ENCODE measurements at regions not wholly inside any gene's neighbourhood (a gene's known extent, or its start where the extent isn't known, plus 50 kb on each side); places are given as distances from the start of the nearest gene placed in this dataset.

DNA sequence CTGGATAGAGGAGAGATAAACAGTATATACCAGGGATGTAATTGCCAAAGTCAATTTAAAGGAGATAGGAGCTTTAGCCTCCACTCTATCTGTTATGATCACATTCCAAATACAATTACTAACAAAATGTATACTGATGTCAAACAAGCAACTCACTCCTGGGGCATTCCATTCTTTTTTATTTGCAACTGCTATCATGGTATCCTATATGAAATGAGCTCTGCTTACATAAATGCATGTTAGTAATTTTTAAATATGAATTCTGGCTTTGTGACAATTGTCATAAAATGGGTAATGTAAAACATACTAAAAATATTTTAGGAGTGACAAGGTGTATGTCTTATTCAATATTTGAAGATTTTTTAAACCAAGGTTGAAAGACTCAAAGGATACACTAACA lies 751.1 kb downstream of the HACE1 start:
- intact Hi-C loops (cut with micrococcal nuclease): no loop called here
- Mint-ChIP-seq H3K4me3 (no peak overlapping the region), H3K4me1 (ENCODE audit: low read depth) (no peaks in the 10 kb centered on the region), H3K36me3 (no peaks in the 10 kb centered on the region), H3K9me3 (no peaks in the 10 kb centered on the region), H3K27ac (no peak overlapping the region), H3K27me3 (no peaks in the 10 kb centered on the region)
- CTCF ChIA-PET: no interaction called here
- POLR2A ChIA-PET: no interaction called here
- DNase-seq: no peak

DNA sequence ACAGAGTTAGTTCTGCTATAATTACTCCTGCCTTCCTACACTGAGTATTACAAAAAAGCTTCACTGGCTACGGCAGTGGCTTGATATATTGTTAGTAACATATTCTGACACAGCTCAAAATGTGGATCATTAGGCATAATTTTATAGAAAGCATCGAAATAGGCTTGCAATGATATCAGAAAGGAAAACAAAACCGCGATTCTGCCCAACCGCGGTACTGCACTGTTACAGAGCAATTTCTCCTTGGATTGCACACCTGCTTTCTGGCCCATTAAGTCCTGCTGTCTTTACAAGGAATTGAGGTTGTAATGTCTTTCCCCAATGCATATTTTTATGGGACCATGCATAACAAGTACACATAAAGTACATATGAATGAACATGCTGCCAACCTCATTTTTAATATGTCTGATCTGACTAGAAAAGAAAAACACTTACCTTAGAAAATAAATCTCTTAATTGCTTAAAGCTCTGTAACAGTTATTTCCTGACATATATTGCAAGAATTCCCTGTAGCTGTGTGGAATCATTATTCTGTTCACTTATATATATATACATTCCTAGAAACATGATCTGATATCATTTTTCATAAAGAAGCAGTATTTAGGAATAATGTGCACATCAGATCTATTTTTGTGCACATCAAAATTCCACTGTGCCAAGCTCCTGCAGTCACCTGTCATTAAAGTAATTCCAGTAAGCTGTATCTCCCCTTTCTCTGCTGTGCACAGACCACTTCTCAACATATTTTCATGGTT lies 763.9 kb downstream of the HACE1 start:
- POLR2A ChIA-PET: no interaction called here
- Mint-ChIP-seq H3K27ac (no peak overlapping the region), H3K9me3 (peaks cover 4% of the 10 kb centered on the region), H3K27me3 (no peaks in the 10 kb centered on the region), H3K36me3 (no peaks in the 10 kb centered on the region), H3K4me1 (ENCODE audit: low read depth) (no peaks in the 10 kb centered on the region), H3K4me3 (no peak overlapping the region)
- intact Hi-C loops (cut with micrococcal nuclease): no loop called here
- CTCF ChIA-PET: no interaction called here
- DNase-seq: no peak

DNA sequence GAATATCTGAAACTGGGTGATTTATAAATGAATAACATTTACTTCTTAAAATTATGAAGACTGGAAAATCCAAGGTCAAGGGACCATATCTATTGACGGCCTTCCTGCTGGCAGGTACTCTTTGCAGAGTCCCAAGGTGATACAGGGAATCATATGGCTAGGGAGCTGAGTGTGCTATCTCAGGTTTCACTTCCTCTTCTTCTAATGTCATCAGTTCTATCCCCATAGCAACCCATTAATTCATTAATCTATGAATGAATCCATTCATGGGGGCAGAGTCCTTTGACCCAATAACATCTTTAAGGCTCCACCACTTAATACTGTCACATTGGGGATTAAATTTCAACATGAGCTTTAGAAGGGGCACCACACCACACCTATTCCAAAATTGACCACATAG lies 772.0 kb downstream of the HACE1 start:
- POLR2A ChIA-PET: no interaction called here
- Mint-ChIP-seq H3K4me1 (ENCODE audit: low read depth) (no peaks in the 10 kb centered on the region), H3K27me3 (no peaks in the 10 kb centered on the region), H3K36me3 (no peaks in the 10 kb centered on the region), H3K4me3 (no peak overlapping the region), H3K27ac (no peak overlapping the region), H3K9me3 (peaks cover 7% of the 10 kb centered on the region)
- CTCF ChIA-PET: no interaction called here
- DNase-seq: no peak
- intact Hi-C loops (cut with micrococcal nuclease): no loop called here

DNA sequence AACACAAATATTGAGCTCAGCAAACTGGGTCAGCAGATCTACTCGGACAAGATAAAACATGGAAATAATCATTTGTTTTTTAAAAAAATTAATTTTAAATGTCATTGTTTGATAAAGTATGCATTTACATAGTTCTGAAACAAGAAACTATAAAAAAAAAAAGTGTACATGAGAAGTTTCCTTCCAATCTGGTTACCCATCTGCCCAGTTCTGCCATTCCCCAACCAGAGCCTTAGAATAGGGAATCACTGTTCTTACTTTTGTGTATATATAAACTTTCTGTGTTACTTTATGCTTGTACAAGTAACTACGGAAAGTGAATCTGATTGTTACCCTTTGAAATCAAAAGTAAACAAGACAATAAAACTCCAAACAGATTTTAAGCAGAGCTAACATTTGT lies 791.4 kb downstream of the HACE1 start:
- DNase-seq: no peak
- Mint-ChIP-seq H3K27ac (no peak overlapping the region), H3K36me3 (no peaks in the 10 kb centered on the region), H3K9me3 (no peaks in the 10 kb centered on the region), H3K4me3 (no peak overlapping the region), H3K4me1 (ENCODE audit: low read depth) (no peaks in the 10 kb centered on the region), H3K27me3 (no peaks in the 10 kb centered on the region)
- intact Hi-C loops (cut with micrococcal nuclease): no loop called here
- ChIA-PET CTCF (no interaction called here), POLR2A (no interaction called here)

DNA sequence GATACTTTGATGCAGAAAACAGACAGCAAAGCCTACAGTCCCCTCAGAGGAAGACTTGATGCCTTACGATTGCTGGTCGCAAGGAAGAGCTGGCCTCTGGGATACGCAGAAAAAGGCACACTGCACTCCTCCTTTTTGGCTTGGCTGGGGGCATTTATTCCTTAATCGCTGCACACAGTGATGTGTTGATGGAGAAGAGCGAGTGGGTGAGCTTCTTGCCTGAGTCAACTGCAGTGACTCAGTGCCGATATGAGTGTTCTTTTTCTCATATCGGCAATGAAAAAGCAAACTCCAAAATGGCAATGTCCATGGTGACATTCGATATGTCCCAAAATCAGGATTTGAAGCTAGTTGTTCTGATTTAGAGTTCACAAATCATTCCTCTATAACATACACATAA lies 794.8 kb downstream of the HACE1 start:
- DNase-seq: no peak
- ChIA-PET CTCF (no interaction called here), POLR2A (no interaction called here)
- no peaks in the 10 kb centered on the region for H3K36me3 Mint-ChIP-seq
- intact Hi-C loops (cut with micrococcal nuclease): no loop called here
- no peaks in the 10 kb centered on the region for H3K4me1 Mint-ChIP-seq (ENCODE audit: low read depth)
- peaks cover 2% of the 10 kb centered on the region for H3K9me3 Mint-ChIP-seq
- H3K27me3 Mint-ChIP-seq: no peaks in the 10 kb centered on the region
- no peak overlapping the region for H3K4me3 Mint-ChIP-seq
- H3K27ac Mint-ChIP-seq: no peak overlapping the region

DNA sequence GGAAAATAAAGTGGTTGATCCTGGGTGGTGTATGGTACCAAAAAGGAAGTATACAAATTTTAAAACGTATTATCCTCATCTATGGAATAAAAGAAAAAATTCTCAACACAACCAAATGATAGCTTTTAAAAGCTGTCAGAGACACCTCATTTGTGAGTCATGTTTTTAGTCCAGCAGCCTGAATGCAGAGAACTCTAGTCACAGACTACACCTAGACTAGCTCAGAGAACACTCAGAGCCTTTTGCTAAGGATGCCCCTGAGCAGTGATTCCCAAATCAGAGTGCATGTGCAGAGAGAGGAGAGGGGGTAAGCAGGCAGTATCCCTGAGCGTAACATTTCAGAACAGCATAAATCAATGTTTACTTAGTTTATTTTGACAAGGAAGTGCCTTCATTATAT lies 809.3 kb downstream of the HACE1 start:
- ChIA-PET POLR2A (no interaction called here), CTCF (no interaction called here)
- intact Hi-C loops (cut with micrococcal nuclease): no loop called here
- no peak overlapping the region for H3K27ac Mint-ChIP-seq
- H3K27me3 Mint-ChIP-seq: no peaks in the 10 kb centered on the region
- H3K4me1 Mint-ChIP-seq (ENCODE audit: low read depth): no peaks in the 10 kb centered on the region
- DNase-seq: no peak
- H3K9me3 Mint-ChIP-seq: no peaks in the 10 kb centered on the region
- no peak overlapping the region for H3K4me3 Mint-ChIP-seq
- H3K36me3 Mint-ChIP-seq: no peaks in the 10 kb centered on the region

DNA sequence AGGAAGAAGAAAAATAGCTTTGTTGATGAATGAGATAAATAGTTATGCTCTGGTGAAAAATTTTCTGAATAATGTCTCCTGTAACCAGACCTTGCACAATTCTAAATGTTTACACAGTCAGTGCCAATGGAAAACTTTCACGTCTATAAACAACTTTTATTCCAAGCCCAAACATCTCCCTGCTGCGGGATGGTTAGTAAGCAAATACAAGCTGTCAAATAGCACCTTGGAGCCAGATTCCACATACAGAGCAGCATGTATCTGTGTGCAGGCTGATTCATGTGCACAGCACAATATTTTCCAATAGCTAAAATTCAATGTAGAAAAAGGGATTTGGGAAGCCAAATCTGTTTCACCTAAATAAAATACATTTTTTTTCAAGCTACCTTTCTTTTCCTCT lies 813.3 kb downstream of the HACE1 start:
- ChIA-PET POLR2A (no interaction called here), CTCF (no interaction called here)
- H3K4me3 Mint-ChIP-seq: no peak overlapping the region
- intact Hi-C loops (cut with micrococcal nuclease): no loop called here
- H3K27me3 Mint-ChIP-seq: no peaks in the 10 kb centered on the region
- H3K9me3 Mint-ChIP-seq: peaks cover 7% of the 10 kb centered on the region
- H3K36me3 Mint-ChIP-seq: no peaks in the 10 kb centered on the region
- no peak for DNase-seq
- no peaks in the 10 kb centered on the region for H3K4me1 Mint-ChIP-seq (ENCODE audit: low read depth)
- H3K27ac Mint-ChIP-seq: no peak overlapping the region

DNA sequence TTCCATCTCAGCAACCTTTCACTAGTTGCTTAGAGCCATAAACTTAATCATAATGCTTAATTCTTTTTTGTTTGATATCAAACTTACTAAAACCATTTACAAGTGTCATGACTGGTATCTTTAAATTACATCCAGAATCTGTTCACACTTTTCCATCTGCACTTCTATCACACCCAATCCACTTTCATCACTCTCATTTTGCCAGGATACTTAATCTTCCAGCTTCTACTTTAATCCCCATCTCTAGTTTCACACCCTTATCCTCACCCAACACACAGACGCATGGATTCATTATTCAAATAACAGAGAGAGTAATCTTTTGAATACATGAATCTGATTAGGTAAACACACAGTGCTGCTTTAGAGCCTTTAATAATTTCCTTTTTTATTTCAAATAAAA lies 828.4 kb downstream of the HACE1 start:
- Mint-ChIP-seq H3K9me3 (no peaks in the 10 kb centered on the region), H3K4me3 (no peak overlapping the region), H3K27ac (no peak overlapping the region), H3K27me3 (no peaks in the 10 kb centered on the region), H3K36me3 (no peaks in the 10 kb centered on the region), H3K4me1 (ENCODE audit: low read depth) (no peaks in the 10 kb centered on the region)
- ChIA-PET CTCF (no interaction called here), POLR2A (no interaction called here)
- no peak for DNase-seq
- intact Hi-C loops (cut with micrococcal nuclease): no loop called here

DNA sequence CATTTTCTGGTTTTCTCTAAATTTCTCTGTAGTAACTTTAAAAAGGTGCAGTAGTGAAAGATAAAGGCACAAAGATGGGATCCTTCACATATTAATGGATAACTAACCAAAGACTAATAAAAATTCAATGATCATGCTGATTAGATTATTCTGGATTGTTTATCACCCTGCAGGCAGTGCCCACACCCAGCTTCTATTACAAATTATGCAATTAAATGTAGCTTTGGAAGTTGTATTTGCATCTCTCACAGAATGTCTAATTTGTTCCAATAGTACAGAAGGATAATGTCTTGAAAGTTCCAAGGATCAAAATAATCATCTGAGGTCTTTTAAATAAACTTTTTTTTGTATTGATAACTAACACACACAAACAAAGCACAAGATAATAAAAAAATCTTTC lies 837.6 kb downstream of the HACE1 start:
- no peaks in the 10 kb centered on the region for H3K4me1 Mint-ChIP-seq (ENCODE audit: low read depth)
- H3K4me3 Mint-ChIP-seq: no peak overlapping the region
- DNase-seq: no peak
- CTCF ChIA-PET: no interaction called here
- no peaks in the 10 kb centered on the region for H3K36me3 Mint-ChIP-seq
- no peak overlapping the region for H3K27ac Mint-ChIP-seq
- intact Hi-C loops (cut with micrococcal nuclease): no loop called here
- H3K9me3 Mint-ChIP-seq: no peaks in the 10 kb centered on the region
- H3K27me3 Mint-ChIP-seq: no peaks in the 10 kb centered on the region
- POLR2A ChIA-PET: no interaction called here

DNA sequence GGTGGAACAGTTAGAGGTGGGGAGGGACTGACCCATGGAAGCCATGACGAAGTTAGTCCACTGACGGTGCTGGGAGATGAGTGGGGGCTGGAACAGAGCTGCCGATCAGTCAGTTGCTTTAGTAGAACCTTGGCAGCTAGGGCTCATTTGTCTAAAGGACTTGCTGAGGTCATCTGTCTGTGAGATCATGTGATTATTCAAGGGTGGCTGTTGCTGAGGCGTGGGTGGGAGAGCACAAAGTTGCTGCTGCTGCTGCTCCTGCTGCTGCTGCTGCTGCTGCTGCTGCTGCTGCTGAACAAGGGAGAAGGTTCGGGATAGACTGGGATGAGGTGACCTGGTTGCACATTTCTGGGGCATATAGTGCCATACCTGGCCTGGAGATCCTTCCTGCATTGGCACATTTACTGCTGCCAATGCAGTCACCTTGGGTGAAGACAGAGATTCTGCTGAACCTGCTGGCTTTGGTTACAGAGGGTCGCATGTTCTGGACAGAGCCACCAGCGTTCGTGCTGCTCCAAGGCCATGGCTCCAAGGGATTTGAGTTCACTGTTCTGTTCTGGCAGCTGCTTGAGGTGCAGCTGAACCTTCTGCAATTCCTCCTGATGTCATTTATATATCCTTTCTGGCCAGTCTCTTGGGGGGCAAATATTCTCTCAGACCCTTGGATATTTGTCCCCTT lies 840.5 kb downstream of the HACE1 start:
- H3K27me3 Mint-ChIP-seq: no peaks in the 10 kb centered on the region
- ChIA-PET POLR2A (no interaction called here), CTCF (no interaction called here)
- H3K36me3 Mint-ChIP-seq: no peaks in the 10 kb centered on the region
- no peaks in the 10 kb centered on the region for H3K9me3 Mint-ChIP-seq
- no peaks in the 10 kb centered on the region for H3K4me1 Mint-ChIP-seq (ENCODE audit: low read depth)
- DNase-seq: no peak
- H3K27ac Mint-ChIP-seq: no peak overlapping the region
- intact Hi-C loops (cut with micrococcal nuclease): no loop called here
- no peak overlapping the region for H3K4me3 Mint-ChIP-seq

DNA sequence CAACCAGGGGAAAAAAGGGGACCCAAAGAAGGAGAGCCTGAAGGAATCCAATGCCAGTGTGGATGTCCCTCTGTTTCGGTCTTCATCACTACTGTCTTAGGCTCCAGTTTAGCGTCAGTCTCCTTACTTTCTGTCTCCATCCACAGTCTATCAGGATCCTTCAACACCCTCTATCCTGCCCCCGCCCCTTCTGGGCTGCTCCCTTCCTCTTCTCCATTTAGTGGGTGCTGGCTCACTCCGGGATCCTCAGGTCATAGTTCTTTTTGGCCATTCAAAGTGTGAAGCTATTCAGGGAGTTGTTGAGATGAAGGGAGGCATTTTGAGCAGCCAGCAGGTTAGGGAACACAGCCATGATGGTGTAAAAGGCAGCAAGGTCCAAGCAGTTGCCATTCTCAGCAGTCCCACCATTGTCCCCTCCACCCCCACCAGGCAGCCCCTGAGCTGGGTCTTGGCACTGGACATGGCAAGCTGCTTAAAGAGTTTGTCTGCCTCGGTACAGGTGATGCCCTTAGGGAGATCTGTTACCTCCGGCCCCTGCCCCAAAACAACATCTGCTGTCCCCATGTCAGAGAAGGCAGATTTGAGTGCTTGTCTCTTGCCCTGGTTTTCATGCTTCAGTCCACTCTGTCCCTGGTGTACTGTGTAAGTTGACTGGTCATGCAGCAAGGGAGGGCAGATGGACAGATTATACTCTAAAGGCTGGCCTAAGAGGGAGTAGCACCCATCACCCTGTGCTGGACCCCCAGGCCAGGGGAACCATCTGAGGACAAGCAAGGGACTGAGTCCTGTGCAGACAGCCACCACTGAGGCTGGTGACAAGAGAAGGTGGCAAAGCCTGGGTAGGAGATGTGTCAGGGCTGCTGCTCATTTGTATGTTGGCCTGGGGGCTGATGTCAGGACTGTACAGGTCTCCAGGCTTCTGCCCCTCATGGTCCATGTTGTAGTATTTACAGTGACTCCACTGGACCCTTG lies 842.0 kb downstream of the HACE1 start:
- ChIA-PET POLR2A (no interaction called here), CTCF (no interaction called here)
- no peak for DNase-seq
- H3K27me3 Mint-ChIP-seq: no peaks in the 10 kb centered on the region
- intact Hi-C loops (cut with micrococcal nuclease): no loop called here
- no peak overlapping the region for H3K4me3 Mint-ChIP-seq
- no peak overlapping the region for H3K27ac Mint-ChIP-seq
- H3K36me3 Mint-ChIP-seq: no peaks in the 10 kb centered on the region
- no peaks in the 10 kb centered on the region for H3K4me1 Mint-ChIP-seq (ENCODE audit: low read depth)
- H3K9me3 Mint-ChIP-seq: no peaks in the 10 kb centered on the region

DNA sequence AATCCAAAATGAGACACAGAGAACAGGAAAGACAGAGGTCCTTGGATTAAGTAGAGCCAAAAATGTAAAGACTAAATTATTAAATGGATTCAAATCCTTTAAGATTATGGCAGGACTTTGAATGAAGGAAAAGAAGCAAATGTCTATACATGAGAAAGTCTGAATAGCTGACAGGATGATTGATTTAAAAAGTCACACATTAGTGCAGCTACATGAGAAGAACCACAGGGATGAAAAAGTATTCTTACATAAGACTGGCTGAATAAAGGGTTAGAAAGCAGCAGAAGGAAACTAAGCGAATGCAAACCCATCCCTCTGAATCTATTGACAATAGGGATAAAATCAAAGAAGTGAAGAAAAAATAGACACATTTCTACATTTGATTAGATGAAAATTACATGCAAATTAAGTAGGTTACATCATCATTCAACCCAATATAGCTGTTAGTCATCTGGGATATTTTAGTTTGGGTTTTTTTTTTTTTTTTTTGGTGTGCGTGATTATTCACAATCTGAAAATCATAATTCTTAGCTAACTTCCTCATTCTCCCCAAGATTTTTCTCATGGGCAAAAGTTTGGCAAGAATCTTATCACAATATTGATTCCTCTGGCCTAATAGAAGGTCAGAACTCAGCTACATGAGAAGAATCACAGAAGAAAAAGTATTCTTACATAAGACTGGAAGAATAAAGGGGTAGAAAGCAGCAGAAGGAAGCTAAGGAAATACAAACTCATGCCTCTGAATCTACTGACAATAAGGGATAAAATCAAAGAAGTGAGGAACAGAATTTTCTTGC lies 845.4 kb downstream of the HACE1 start:
- intact Hi-C loops (cut with micrococcal nuclease): no loop called here
- no peaks in the 10 kb centered on the region for H3K36me3 Mint-ChIP-seq
- ChIA-PET CTCF (no interaction called here), POLR2A (no interaction called here)
- no peak overlapping the region for H3K27ac Mint-ChIP-seq
- H3K9me3 Mint-ChIP-seq: no peaks in the 10 kb centered on the region
- no peak for DNase-seq
- H3K4me1 Mint-ChIP-seq (ENCODE audit: low read depth): no peaks in the 10 kb centered on the region
- H3K27me3 Mint-ChIP-seq: no peaks in the 10 kb centered on the region
- no peak overlapping the region for H3K4me3 Mint-ChIP-seq
